SK-N-SH treated with all-trans-retinoic acid at 6 μM for 48 hours (cell line): ENCODE measurements at regions not wholly inside any gene's neighbourhood (a gene's known extent, or its start where the extent isn't known, plus 50 kb on each side); places are given as distances from the start of the nearest gene placed in this dataset.

Source experiments
- CSRNP3 ChIP-seq: fragments of 250-450 bp; sonication (Bioruptor Pico); IDR thresholded peaks from 2 replicates; pipeline ENCODE4 v1.5.1; 2021; ENCODE audit warnings: mild to moderate bottlenecking, moderate library complexity
- GLIS3 ChIP-seq: fragments of 250-450 bp; sonication (Bioruptor Pico); IDR thresholded peaks from 2 replicates; pipeline ENCODE4 v1.5.0; 2020; ENCODE audit warnings: mild to moderate bottlenecking, moderate library complexity
- POU6F1 ChIP-seq: fragments of 250-450 bp; sonication (Bioruptor Pico); IDR thresholded peaks from 2 replicates; pipeline ENCODE4 v1.8.0; 2021; ENCODE audit warnings: low read depth, mild to moderate bottlenecking, moderate library complexity, borderline replicate concordance
- PPARA ChIP-seq: fragments of 250-450 bp; sonication (Bioruptor Pico); IDR thresholded peaks from 2 replicates; pipeline ENCODE4 v1.5.0; 2020; ENCODE audit warnings: mild to moderate bottlenecking, borderline replicate concordance
- RARB ChIP-seq: fragments of 250-450 bp; sonication (Bioruptor Pico); IDR thresholded peaks from 2 replicates; pipeline ENCODE4 v1.8.0; 2021; ENCODE audit warnings: mild to moderate bottlenecking, moderate library complexity
- TOX ChIP-seq: fragments of 250-450 bp; sonication (Bioruptor Pico); IDR thresholded peaks from 2 replicates; pipeline ENCODE4 v1.8.0; 2021; ENCODE audit warnings: mild to moderate bottlenecking, moderate library complexity, borderline replicate concordance
- ZC3H10 ChIP-seq: fragments of 250-450 bp; sonication (Bioruptor Pico); IDR thresholded peaks from 2 replicates; pipeline ENCODE4 v1.5.1; 2021; ENCODE audit warnings: mild to moderate bottlenecking, moderate library complexity
- ZFP3 ChIP-seq: fragments of 250-450 bp; sonication (Bioruptor Pico); IDR thresholded peaks from 2 replicates; pipeline ENCODE4 v1.5.0; 2020; ENCODE audit warnings: mild to moderate bottlenecking, moderate library complexity
- ZNF565 ChIP-seq: fragments of 450-650 bp; formaldehyde crosslinking; conservative IDR thresholded peaks from 2 replicates; pipeline ENCODE4 v1.5.0; 2020; ENCODE audit warnings: low read depth, mild to moderate bottlenecking, moderate library complexity
- ZNF70 ChIP-seq: fragments of 450-650 bp; formaldehyde crosslinking; IDR thresholded peaks from 2 replicates; pipeline ENCODE4 v1.5.0; 2020; ENCODE audit warnings: mild to moderate bottlenecking, moderate library complexity
- TF ChIP-seq, protein P1 (sequence below): fragments of 250-450 bp; sonication (Bioruptor Pico); IDR thresholded peaks from 2 replicates; pipeline ENCODE4 v1.5.1; 2020; ENCODE audit warnings: low read depth, mild to moderate bottlenecking, moderate library complexity
- TF ChIP-seq, protein P2 (sequence below): fragments of 250-450 bp; sonication (Bioruptor Pico); IDR thresholded peaks from 2 replicates; pipeline ENCODE4 v1.8.0; 2020; ENCODE audit warnings: mild to moderate bottlenecking, moderate library complexity, borderline replicate concordance

DNA sequence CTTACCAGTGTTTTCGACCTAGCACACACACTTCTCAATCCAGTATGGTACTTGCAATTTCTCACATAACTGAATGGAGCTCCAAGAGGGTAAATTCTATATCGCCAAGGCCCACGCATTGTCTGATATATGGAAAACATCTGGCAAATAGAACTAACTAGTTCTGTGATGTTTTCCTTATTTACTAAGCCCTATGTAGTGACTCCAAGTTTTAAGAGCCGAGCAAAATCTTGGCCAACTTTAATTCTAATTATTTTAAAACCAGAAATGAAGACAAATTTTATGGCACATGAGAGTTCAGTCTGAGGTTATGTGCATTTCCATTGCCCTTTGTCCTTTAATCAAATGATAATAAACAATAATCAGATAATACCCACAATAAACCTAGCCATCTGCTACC lies 1119.7 kb upstream of the CNTNAP5 start:
- TF ChIP-seq, protein P1, sequence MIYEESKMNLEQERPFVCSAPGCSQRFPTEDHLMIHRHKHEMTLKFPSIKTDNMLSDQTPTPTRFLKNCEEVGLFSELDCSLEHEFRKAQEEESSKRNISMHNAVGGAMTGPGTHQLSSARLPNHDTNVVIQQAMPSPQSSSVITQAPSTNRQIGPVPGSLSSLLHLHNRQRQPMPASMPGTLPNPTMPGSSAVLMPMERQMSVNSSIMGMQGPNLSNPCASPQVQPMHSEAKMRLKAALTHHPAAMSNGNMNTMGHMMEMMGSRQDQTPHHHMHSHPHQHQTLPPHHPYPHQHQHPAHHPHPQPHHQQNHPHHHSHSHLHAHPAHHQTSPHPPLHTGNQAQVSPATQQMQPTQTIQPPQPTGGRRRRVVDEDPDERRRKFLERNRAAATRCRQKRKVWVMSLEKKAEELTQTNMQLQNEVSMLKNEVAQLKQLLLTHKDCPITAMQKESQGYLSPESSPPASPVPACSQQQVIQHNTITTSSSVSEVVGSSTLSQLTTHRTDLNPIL (CRISPR knock-in tag) = no peak
- TF ChIP-seq ZFP3 (CRISPR knock-in tag) (no peak), ZNF70 (CRISPR knock-in tag) (no peak), PPARA (CRISPR knock-in tag) (no peak), GLIS3 (CRISPR knock-in tag) (no peak), ZNF565 (no peak), RARB (no peak), CSRNP3 (CRISPR knock-in tag) (no peak), POU6F1 (no peak), TOX (CRISPR knock-in tag) (no peak), ZC3H10 (CRISPR knock-in tag) (no peak)
- TF ChIP-seq, protein P2, sequence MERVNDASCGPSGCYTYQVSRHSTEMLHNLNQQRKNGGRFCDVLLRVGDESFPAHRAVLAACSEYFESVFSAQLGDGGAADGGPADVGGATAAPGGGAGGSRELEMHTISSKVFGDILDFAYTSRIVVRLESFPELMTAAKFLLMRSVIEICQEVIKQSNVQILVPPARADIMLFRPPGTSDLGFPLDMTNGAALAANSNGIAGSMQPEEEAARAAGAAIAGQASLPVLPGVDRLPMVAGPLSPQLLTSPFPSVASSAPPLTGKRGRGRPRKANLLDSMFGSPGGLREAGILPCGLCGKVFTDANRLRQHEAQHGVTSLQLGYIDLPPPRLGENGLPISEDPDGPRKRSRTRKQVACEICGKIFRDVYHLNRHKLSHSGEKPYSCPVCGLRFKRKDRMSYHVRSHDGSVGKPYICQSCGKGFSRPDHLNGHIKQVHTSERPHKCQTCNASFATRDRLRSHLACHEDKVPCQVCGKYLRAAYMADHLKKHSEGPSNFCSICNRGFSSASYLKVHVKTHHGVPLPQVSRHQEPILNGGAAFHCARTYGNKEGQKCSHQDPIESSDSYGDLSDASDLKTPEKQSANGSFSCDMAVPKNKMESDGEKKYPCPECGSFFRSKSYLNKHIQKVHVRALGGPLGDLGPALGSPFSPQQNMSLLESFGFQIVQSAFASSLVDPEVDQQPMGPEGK (CRISPR knock-in tag) = no peak
